ENCODE measurements at regions not wholly inside any gene's neighbourhood (a gene's known extent, or its start where the extent isn't known, plus 50 kb on each side); places are given as distances from the start of the nearest gene placed in this dataset.

DNA sequence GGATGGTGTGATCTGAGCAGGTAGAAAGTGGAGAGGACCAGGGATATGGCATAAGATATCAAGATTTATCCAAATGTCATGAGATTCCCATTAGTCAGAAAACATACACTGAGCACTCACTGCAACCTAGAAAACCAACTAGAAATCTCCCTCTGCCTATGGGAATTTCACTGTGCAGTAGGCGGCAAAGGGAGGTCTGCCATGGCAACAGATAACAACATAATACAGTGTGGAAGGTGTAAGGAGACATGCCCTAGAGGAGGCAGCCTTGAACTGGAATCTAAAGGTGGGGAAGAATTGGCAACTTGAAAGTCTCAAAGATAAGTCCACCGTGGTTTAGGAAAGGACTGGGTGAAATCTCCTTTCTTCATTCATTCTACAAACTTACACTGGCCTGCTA, 238.4 kb downstream of the ATG4C start:
- TF ChIP-seq, protein P1, sequence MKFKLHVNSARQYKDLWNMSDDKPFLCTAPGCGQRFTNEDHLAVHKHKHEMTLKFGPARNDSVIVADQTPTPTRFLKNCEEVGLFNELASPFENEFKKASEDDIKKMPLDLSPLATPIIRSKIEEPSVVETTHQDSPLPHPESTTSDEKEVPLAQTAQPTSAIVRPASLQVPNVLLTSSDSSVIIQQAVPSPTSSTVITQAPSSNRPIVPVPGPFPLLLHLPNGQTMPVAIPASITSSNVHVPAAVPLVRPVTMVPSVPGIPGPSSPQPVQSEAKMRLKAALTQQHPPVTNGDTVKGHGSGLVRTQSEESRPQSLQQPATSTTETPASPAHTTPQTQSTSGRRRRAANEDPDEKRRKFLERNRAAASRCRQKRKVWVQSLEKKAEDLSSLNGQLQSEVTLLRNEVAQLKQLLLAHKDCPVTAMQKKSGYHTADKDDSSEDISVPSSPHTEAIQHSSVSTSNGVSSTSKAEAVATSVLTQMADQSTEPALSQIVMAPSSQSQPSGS (CRISPR knock-in tag; IDR thresholded peaks at IDR 0.05) = no peak
- no peak for TF ChIP-seq CREB1 (IDR thresholded peaks at IDR 0.05)
- TF ChIP-seq CREB1 (CRISPR knock-in tag; IDR thresholded peaks at IDR 0.05) = no peak
- no peak for TF ChIP-seq CBFB (CRISPR knock-in tag; IDR thresholded peaks at IDR 0.05)
- TF ChIP-seq SMC3 (conservative IDR thresholded peaks at IDR 0.05; ENCODE audit: insufficient read depth, low read depth, low read length) = no peak
- TF ChIP-seq, protein P2, sequence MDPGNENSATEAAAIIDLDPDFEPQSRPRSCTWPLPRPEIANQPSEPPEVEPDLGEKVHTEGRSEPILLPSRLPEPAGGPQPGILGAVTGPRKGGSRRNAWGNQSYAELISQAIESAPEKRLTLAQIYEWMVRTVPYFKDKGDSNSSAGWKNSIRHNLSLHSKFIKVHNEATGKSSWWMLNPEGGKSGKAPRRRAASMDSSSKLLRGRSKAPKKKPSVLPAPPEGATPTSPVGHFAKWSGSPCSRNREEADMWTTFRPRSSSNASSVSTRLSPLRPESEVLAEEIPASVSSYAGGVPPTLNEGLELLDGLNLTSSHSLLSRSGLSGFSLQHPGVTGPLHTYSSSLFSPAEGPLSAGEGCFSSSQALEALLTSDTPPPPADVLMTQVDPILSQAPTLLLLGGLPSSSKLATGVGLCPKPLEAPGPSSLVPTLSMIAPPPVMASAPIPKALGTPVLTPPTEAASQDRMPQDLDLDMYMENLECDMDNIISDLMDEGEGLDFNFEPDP (CRISPR knock-in tag; IDR thresholded peaks at IDR 0.05) = no peak
- TF ChIP-seq HNRNPH1 (optimal IDR thresholded peaks at IDR 0.05; ENCODE audit: low read depth, low read length) = no peak
- no peak for TF ChIP-seq ZNF311 (CRISPR knock-in tag; IDR thresholded peaks at IDR 0.05)

Data from K562 (cell line).